B cell (primary cell): ENCODE measurements at regions not wholly inside any gene's neighbourhood (a gene's known extent, or its start where the extent isn't known, plus 50 kb on each side); places are given as distances from the start of the nearest gene placed in this dataset.

Source experiments
- CTCF ChIP-seq: fragments of 200-600 bp; IDR thresholded peaks from one replicate; pipeline ENCODE4 v1.8.0; 2022; ENCODE audit warnings: antibody characterized with exemption, mild to moderate bottlenecking
- EZH2 ChIP-seq: IDR thresholded peaks from 2 replicates; pipeline ENCODE4 v1.6.1; 2012; ENCODE audit warnings: borderline replicate concordance, low read depth, mild to moderate bottlenecking, moderate library complexity, low read length; ENCODE audit not compliant: insufficient read depth, poor library complexity, severe bottlenecking

GRCh38 chr10:118943253-118943652, 86.3 kb upstream of the NANOS1 start:
- TF ChIP-seq CTCF (no peak), EZH2 (no peak)
